ENCODE measurements at regions not wholly inside any gene's neighbourhood (a gene's known extent, or its start where the extent isn't known, plus 50 kb on each side); places are given as distances from the start of the nearest gene placed in this dataset.

DNA sequence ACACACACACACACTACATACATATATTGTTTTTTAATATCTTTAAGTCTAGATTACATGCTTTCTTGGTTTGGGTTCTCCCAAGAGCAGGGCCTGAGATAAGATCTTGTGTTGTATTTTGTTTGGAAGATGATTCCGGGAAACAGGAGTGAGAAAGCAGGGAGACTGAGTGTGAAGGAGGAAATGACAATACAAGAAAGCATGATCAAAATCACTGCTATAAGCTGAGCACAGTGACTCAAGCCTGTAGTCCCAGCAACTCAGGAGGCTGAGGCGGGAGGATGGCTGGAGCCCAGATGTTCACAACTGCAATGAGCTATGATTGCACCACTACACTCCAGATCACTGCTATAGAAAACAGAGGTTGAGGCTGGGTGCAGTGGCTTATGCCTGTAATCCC is 267.6 kb downstream of the SKIDA1 start:
- no peak for FAIRE-seq

- no peak for FAIRE-seq
These were observed 268.3 kb downstream of the SKIDA1 start for GRCh38 chr10:21257191-21257590.

DNA sequence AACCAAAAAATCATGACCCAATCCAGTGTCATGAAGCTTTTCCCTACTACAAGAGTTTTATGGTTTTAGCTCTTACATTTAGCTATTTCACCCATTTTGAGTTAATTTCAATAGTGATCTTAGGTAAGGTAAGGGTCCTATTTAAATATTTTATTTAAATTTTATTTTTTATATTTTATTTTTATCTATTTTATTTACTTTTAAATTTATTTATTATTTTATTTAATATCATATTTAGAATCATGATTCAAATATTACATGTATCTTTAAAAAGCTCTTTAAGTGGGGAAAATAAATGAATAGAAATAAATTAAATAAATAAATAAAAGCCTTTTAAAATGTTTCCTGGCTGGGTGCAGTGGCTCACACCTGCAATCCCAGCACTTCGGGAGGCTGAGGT is 276.0 kb downstream of the SKIDA1 start:
- peak; percentile 70 for FAIRE-seq

GRCh38 chr10:21247592-21247991 is 277.9 kb downstream of the SKIDA1 start:
- no peak for FAIRE-seq

DNA sequence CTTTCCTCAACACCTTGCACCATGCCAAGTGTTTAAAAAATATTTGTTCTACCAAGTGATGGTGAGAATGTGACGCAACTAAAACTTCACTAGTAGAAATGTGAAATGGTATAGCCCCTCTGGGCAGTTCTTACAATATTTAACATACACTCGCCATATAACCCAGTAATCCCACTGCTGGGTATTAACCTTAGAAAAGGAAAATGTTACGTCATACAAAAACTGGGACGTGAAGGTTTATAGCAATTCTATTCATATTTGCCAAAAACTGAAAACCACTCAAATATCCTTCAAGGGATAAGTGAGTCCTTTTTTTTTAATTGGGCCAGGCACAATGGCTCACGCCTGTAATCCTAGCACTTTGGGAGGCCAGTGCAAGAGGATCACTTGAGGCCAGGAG is 279.3 kb downstream of the SKIDA1 start:
- no peak for FAIRE-seq

GRCh38 chr10:21243748-21244257 is 281.7 kb downstream of the SKIDA1 start:
- no peak for FAIRE-seq

DNA sequence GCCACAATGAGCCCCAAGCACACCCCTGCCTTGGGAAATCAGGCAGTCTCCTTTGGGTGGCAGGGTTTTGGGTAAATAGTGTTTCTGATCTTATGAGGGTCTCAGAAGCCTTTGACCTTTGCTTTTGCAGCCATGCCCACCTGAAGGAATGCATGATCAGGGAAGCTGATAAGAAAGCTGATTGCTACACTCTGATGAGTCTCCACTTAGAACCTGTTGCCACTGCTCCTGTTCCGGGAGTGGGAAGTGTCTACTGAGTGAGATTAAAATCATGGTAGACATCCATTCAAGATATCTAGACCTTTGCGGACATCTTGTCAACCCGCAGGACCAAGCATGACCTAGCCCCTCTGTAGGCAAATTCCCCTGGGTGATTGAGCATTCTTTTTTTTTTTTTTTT is 282.6 kb downstream of the SKIDA1 start:
- no peak for FAIRE-seq

DNA sequence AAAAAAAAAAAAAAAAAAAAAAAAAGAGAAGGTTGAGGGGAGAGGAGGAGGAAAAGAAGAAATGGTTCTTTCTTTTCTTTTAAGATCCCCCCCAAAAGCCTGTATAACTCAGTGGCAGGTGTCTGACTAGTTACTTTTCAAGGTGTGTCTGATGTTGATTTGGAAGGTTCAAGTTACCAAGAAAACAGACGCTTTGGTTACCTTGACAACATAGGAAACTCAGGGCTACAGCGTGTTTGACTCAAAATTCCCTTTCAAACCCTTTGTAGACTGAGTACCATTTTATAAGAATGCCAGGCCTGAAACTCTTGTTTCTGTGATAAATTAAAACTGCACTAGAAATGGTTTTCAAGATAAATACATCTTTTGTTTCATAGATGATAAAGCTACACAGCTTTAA is 286.8 kb downstream of the SKIDA1 start:
- no peak for FAIRE-seq

- no peak for FAIRE-seq
These were observed 287.4 kb downstream of the SKIDA1 start for GRCh38 chr10:21238044-21238443.

DNA sequence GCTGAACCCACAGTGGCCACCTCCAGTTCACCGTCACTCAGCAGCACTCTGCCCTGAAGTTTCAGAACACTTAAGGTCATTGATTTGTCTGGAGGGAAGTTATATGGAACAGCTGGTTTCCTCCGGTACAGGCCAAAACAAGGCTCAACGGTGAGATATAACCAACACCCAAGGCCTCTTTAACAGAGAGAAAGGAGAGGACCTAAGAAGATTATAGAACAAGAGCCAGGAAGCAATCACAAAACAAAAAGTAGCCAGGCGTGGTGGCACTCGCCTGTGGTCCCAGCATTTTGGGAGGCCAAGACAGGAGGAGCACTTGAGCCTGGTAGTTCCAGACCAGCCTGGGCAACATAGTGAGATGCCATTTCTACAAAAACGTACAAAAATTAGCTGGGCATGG is 290.7 kb downstream of the SKIDA1 start:
- no peak for FAIRE-seq

DNA sequence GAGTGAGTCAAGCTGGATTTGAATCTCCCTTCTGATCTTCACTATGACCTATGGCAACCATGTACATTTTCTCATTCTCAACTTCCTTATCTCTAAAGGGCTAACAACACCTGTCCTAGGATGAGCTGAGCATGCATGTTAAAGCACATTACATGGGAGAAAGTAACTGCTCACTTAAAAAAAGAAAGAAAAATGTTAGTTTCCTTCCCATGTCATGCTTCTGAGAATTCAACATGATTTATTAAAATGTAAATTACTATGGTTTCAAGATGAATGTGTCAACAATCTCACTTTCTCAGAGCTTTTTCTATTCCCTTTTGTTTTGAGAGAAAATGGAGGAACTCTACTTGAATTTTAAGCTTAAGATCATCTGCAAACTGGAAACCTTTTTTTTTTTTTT is 295.3 kb downstream of the SKIDA1 start:
- FAIRE-seq: no peak

- no peak for FAIRE-seq
These were observed 307.6 kb downstream of the SKIDA1 start for GRCh38 chr10:21217748-21218367.

GRCh38 chr10:21217107-21217506 is 308.4 kb downstream of the SKIDA1 start:
- FAIRE-seq: no peak

GRCh38 chr10:21214329-21214728 is 311.2 kb downstream of the SKIDA1 start:
- no peak for FAIRE-seq

GRCh38 chr10:21213381-21213780 is 312.1 kb downstream of the SKIDA1 start:
- no peak for FAIRE-seq

GRCh38 chr10:21212912-21213311 is 312.6 kb downstream of the SKIDA1 start:
- no peak for FAIRE-seq

- FAIRE-seq: no peak
These were observed 313.1 kb downstream of the SKIDA1 start for GRCh38 chr10:21212348-21212747.

- FAIRE-seq: no peak
These were observed 312.4 kb upstream of the NEBL start for GRCh38 chr10:21209495-21209894.

DNA sequence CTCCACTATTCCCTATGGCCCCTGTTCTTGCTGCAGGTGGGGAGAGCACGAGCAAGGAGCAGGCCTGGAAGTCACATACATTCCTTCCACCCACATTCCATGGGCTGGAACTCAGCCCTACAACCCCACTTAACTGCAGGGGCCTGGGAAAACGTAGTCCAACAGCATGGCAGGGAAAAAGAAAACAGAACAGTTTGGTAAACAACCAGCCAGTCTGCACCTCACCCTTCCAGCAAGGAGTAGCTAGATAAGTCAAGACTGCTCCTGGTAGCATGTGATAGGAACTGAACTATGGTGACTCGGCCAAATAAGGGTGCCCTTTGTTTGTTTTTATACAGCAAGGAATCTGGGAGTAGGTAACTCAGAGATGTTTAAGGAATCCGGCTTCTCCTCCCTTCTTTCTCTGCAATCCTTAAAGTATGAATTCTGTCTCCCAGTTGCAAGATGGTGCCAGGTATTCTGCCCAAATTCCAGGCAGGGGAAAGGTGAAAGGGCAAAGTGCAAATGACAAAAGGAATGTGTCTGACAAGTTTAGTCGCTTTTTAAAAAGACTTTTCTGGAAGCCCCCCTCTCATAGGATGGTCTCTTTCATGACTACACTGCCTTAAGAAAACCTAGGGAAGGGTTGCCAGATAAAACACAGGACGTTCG is 311.7 kb upstream of the NEBL start:
- FAIRE-seq: no peak

DNA sequence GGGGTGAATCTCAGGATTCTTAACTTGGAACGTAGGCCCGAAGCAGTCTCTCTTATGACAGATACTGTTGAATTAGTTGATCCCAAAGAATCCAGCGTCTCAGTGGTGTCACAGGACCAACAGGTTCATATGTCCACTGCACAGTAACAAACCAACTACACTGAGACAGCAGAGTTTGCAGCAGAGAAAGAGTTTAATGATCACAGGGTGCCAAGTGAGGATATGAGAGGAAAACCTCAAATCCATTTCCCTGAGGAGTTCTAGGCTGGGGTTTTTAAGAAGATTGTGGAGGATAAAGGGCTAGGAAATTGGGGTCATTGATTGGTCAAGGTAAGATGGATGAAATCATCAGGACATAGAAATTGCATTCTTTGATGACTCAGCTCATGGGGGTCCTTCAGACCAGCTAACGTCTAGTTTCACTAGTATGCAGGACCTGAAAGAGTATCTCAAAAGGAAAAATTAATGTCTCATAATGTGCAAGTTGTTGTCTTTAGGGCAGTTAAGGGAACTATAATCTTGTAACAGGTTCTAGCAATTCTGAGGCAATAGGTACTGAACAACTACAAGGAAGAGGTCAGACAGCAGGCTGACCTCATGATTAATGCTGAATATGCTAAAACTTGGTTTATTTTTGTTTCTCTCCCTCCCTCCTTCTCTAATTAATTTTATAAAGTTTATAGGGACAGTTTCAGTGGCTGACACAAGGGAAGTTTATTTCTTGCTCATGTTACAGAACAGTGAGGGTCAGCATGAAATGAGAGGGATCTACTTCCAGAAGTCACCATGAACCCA is 310.9 kb upstream of the NEBL start:
- no peak for FAIRE-seq

DNA sequence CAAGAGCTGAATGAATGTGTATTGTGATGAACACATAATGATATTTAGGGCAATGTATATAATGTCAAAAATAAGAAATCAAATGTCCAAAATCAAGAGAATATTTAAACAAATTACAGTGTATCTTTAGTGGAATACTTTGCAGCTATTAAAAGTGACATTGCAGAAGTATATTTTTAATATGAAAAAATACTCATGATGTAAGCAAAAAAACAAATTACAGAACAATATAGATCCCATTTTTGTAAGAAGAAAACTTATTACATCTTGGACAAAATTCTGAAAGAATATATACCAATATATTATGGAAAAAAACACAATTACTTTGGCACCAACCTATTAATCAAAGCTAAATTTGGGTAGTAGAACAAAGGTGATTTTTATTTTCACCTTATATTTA is 308.2 kb upstream of the NEBL start:
- FAIRE-seq: no peak

- FAIRE-seq: no peak
These were observed 306.5 kb upstream of the NEBL start for GRCh38 chr10:21203473-21204107.

- no peak for FAIRE-seq
These were observed 305.8 kb upstream of the NEBL start for GRCh38 chr10:21202776-21203462.
